Activated effector memory CD4-positive, alpha-beta T cell treated with Interleukin-2 at 50 U/mL for 16 hours (primary cell): ENCODE measurements at regions not wholly inside any gene's neighbourhood (a gene's known extent, or its start where the extent isn't known, plus 50 kb on each side); places are given as distances from the start of the nearest gene placed in this dataset.

Experiments used
- DNase-seq: peaks from one replicate; pipeline ENCODE4 v3.0.0-alpha.2; 2020

DNA sequence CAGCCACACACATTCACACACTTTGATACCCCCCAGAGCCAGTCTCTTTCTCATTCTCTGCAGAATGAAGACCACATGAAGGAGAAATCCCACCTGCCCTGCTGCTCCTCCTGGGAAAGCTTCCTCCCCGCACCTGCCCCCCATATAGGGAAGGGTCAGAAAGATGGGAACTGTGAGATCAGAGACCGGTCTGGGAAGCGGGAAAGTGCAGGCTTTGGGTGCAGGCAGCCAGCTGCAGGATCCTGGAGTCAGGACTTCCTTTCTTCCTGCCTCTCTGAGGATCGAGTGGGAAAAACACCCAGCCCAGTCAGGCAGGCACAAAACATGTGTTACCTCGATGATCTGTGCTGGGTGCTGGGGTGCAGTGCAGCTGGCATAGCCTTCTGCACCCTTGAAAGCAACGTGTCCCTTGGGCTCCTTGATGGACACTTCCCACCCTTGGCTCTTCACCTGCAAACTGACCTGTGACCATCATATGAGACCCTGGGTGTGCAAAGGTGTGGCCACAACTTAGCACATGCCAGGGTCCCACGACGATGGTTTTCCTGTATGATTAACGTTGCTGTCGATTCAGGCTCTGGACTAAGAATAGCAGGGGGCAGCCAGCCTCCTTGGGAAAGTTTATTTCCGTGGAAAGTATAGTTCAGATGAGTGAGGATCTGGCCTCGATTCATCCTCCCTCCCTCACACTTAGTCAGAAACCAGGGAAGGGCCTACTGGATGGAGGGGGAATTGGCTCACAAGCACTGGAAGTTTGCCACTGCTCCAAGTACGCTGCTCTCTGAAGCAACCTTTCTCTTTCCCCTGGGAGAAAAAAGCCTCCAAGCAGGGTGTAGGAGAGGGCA, 105.4 kb upstream of the MED13L start:
- no peak for DNase-seq

DNA sequence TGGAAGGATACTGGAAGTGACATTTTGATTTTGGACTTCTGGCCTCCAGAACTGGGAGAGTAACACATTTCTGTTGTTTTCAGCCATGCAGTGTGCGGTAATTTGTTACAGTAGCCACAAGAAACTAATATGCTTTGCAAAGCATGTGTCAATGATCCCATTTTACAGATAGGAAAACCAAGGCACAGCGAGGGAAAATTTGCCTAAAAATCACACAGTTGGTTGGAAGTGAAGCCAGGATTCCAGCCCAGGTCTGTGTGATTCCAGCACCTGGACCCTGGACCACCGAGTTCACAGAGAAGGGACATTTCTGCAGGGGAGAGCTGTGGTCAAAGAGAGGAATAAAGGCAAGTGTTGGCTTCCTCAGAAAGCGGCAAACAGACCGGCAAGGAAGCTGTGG, 106.7 kb upstream of the MED13L start:
- DNase-seq = no peak

DNA sequence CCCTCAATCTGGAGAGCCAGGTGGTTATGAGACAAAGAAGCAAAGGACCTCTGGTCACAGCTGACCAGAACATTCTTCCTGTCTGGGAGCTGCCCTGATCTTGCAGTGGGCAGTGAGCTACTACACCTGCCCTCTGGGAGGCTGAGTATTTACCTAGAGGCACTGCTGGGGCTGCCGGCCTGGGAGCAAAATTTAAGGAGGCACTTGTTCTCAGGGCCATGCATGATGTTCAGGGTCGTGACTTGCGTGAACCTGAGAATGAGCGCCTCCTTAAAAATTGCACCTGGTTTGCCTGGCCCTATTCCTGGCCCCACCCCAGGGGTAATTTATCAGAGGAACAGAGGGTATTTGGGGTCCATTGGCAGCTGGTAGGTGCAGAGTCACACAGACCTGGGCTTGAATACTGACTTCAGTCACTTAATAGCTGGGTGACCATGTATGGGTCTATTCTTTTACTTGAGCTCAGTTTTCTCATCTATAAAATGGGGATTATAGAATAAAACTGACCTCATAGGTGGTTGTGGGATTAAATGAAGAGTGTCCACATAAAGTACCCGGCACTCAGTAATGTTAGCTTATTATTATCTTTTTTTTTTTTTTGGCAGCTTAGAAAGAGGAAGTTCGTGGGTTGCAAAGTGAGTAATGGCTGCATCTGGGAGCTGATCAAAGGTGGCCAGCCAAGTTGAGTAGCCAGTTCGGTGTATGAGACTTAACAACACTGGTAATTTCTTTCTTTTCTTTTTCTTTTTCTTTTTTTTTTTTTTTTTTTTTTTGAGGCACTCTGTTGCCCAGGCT, 107.4 kb upstream of the MED13L start:
- no peak for DNase-seq

DNA sequence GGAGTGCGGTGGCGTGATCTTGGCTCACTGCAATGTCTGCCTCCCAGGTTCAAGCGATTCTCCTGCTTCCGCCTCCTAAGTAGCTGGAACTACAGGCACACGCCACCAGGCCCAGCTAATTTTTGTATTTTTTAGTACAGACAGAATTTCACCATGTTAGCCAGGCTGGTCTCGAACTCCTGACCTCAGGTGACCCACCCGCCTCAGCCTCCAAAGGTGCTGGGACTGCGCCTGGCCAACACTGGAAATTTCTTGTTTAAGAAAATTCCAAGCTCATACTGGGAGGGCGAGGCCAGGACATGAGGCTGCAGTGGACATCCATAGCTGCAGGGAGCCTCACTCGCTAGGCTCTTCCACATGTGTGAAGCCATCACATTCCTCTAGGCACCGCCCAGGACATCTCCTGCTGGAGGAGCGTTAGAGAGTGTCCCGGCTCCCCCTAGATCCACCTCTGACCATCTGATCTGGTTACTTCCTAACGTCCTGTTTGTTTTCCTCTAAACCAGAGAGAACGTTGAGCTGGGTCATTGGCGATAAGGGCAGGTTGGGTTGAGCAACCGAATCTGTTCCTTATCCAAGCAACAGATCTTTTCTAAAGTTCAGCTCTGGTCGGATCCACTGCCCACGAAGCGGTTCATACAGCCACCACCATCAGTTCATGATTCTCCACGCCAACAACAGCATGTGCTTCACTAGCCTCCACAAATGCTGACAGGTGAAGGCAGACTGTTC, 108.2 kb upstream of the MED13L start:
- DNase-seq = no peak

DNA sequence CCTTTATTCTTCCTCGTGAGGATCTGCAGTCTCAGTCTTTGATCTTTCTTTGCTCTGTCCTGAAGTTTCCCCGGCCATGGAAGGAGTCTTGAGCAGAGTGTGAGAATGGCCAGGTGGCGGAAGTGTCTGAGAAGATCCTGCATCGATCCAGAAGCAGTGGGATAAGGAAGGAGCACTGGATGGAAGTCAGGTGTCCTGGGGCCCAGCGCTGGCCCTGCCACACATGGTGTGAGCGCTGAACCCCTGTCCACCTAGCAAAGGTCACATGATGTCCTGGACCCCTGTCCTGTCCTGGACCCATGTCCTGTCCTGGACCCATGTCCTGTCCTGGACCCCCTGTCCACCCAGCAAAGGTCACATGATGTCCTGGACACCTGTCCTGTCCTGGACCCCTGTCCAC, 111.8 kb upstream of the MED13L start:
- no peak for DNase-seq

DNA sequence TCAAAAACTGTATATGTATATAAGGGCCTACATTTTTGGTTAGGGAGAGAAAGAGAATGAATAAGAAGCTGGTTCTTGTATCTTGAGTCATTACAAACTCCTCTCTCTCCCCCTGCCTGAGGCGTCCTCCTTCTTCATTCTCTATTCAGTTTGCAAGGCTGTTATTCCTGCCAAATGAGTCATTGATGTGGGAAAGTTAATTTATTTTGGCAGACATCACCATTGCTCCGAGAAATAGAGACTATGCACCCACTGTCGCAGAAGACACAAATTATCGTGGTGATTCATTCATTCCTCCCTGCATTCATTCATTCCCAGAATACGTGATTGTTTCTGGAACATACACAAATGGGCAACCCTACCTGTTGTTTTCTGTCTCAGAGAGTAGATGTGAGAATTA, 112.5 kb upstream of the MED13L start:
- no peak for DNase-seq

- no peak for DNase-seq
Measured at GRCh38 chr12:116390401-116391335, 113.2 kb upstream of the MED13L start.

DNA sequence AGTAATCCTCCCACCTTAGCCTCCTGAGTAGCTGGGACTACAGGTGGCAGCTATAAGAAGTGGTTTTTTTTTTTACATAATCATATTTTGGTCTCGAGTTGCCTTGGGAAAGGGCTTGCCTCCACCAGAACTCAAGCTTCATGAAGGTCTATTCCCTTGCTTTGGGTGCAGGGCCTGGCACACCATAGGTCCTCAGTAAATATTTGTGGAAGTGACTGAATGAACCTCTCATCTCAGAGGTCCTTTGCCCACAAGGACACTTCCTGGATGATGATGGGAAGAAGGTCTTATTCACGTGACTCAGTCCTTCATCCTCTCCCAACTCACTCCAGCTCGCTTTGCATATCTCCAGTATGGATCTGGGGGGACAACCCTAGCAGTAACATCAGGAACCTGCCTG, 114.0 kb upstream of the MED13L start:
- DNase-seq = no peak

GRCh38 chr12:116392061-116392460, 114.6 kb upstream of the MED13L start:
- no peak for DNase-seq

GRCh38 chr12:116393255-116393654, 115.8 kb upstream of the MED13L start:
- no peak for DNase-seq

DNA sequence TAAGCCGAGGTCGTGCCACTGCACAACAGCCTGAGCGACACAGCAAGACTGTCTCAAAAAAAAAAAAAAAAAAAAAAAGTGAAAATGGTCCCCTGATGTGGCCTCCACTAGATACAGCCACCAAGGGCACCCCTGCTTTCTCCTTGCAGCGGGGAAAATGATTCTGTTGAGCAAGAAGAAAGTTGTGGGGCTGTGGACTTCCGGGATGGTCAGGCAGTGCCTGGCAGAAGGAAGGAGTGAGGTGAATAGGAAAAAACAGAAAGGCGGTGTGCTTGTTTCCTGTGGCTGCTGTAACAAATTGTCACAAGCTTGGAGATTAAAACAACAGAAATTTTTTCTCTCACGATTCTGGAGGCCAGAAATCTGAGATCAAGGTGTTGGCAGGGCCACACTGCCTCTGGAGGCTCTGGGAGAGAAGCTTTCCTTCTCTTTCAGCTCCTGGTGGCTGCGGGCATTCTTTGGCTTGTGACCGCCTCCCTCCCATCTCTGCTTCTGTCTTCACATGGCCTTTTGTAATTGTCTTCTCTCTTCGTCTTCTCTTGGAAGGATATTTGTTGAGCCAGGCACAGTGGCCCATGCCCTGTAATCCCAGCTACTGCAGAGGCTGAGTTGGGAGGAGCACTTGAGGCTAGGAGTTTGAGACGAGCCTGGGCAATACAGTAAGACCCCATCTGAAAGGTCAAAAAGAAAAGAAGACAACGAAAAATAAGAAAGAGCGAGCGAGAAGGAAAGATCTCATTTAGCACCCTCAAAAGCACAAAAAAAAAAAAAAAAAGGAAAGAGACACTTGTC, 116.6 kb upstream of the MED13L start:
- no peak for DNase-seq

DNA sequence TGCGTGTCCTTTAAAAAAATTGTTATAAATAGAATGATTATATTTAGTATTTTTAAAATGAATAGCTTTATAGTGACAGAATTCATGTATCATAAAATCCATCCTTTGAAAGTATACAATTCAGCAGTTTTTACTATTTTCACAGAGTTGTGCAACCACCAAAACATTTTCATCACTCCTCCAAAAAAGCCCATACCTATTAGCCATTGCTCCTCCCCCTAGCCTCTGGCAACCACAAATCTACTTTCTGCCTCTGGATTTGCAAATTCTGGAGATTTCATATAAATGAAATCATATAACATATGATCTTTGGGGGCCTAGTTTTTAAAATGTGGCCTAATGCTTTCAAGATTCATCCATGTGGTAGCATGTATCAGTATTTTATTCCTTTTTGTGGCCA, 117.9 kb upstream of the MED13L start:
- no peak for DNase-seq

DNA sequence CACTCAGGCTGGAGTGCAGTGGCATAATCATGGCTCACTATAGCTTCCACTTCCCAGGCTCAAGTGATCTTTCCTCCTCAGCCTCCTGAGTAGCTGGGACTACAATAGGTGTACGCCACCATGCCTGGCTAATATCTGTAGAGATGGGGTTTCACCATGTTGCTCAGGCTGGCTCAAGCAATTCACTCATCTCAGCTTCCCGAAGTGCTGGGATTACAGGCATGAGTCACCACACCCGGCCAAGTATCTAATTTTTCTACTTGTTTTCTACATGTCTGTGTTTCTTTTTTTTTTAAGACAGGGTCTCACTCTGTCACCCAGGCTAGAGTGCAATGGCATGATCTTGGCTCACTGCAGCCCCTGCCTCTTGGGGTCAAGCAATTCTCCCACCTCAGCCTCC, 119.7 kb upstream of the MED13L start:
- DNase-seq = no peak

- DNase-seq = no peak
Measured at GRCh38 chr12:116398193-116398592, 120.7 kb upstream of the MED13L start.

DNA sequence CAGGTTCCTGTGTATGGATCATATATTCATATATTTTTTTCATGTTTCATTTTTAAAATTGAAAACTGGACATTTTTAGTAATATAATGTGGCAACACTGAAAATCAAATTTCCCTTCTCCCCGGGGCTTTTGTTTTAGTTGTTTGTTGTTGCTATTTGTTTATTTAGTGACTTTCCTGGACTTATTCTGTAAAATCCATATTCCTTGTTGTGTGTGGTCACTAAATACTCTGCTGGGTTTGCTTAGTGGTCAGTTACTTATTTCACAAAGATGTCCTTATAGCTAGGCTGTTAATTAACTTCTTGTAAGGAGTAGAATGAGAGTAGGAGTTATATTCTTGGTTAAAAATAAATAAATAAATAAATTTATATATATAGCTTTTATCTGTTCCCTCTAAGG, 121.6 kb upstream of the MED13L start:
- no peak for DNase-seq

GRCh38 chr12:116400636-116401372, 123.3 kb upstream of the MED13L start:
- no peak for DNase-seq

- no peak for DNase-seq
Measured at GRCh38 chr12:116401565-116401964, 124.1 kb upstream of the MED13L start.

DNA sequence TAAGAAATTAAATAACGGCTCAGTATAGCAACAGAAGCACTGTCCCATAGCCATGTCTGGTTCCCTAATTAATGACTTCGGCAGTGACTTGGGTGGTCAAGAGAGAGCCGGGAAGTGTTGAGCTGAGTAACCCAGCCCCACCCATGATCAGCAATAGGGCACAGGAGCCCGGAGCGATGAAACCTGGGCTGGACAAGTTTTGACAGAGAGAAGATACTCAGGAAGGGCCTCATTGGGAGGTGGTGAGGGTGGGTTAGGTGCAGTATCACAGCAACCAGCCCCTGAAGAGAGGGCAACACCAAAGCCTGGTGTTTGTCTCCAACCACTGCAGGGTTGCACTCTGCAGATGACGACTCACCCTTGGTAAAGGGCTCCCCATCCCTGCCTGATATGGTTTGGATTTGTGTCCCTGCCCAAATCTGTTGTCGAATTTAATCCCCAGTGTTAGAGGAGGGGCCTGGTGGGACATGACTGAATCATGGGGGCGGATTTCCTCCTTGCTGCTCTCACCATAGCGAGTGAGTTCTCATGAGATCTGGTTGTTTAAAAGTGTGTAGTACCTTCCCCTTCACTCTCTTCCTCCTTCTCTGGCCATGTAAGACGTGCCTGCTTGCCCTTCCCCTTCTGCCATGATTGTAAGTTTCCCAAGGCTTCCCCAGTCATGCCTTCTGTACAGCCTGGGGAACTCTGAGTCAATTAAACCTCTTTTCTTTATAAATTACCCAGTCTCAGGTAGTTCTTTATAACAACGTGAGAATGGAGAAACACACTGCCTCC, 124.9 kb upstream of the MED13L start:
- DNase-seq = no peak

- DNase-seq = no peak
Measured at GRCh38 chr12:116403546-116403945, 126.1 kb upstream of the MED13L start.

GRCh38 chr12:116404247-116404646, 126.8 kb upstream of the MED13L start:
- no peak for DNase-seq
